ENCODE measurements at regions not wholly inside any gene's neighbourhood (a gene's known extent, or its start where the extent isn't known, plus 50 kb on each side); places are given as distances from the start of the nearest gene placed in this dataset.

- TF ChIP-seq TAF1 (IDR thresholded peaks at IDR 0.05; ENCODE audit: borderline replicate concordance, insufficient read depth, low read length) (no peak), FOXP2 (optimal IDR thresholded peaks at IDR 0.05; ENCODE audit: borderline replicate concordance, extremely low read depth, extremely low read length, insufficient read depth) (no peak), REST (IDR thresholded peaks at IDR 0.05; ENCODE audit: insufficient read depth in 1 of 2, low read depth in 2 of 2, low read length in 2 of 2) (no peak), SIN3A (IDR thresholded peaks at IDR 0.05; ENCODE audit: borderline replicate concordance, insufficient read depth, low read length) (no peak), POLR2AphosphoS5 (IDR thresholded peaks at IDR 0.05; ENCODE audit: low read depth, low read length) (no peak)
These were observed 83.4 kb downstream of the MATN1 start for GRCh38 chr1:30639881-30640452.

GRCh38 chr1:30638811-30639210 lies 84.6 kb downstream of the MATN1 start:
- TF ChIP-seq SIN3A (IDR thresholded peaks at IDR 0.05; ENCODE audit: borderline replicate concordance, insufficient read depth, low read length) (no peak), TAF1 (IDR thresholded peaks at IDR 0.05; ENCODE audit: borderline replicate concordance, insufficient read depth, low read length) (no peak), REST (IDR thresholded peaks at IDR 0.05; ENCODE audit: insufficient read depth in 1 of 2, low read depth in 2 of 2, low read length in 2 of 2) (no peak), POLR2AphosphoS5 (IDR thresholded peaks at IDR 0.05; ENCODE audit: low read depth, low read length) (no peak), FOXP2 (optimal IDR thresholded peaks at IDR 0.05; ENCODE audit: borderline replicate concordance, extremely low read depth, extremely low read length, insufficient read depth) (no peak)

- TF ChIP-seq FOXP2 (optimal IDR thresholded peaks at IDR 0.05; ENCODE audit: borderline replicate concordance, extremely low read depth, extremely low read length, insufficient read depth) (no peak), TAF1 (IDR thresholded peaks at IDR 0.05; ENCODE audit: borderline replicate concordance, insufficient read depth, low read length) (no peak), SIN3A (IDR thresholded peaks at IDR 0.05; ENCODE audit: borderline replicate concordance, insufficient read depth, low read length) (no peak), REST (IDR thresholded peaks at IDR 0.05; ENCODE audit: insufficient read depth in 1 of 2, low read depth in 2 of 2, low read length in 2 of 2) (no peak), POLR2AphosphoS5 (IDR thresholded peaks at IDR 0.05; ENCODE audit: low read depth, low read length) (no peak)
These were observed 85.3 kb downstream of the MATN1 start for GRCh38 chr1:30638086-30638485.

- no peak for TF ChIP-seq POLR2AphosphoS5 (IDR thresholded peaks at IDR 0.05; ENCODE audit: low read depth, low read length)
- TF ChIP-seq TAF1 (IDR thresholded peaks at IDR 0.05; ENCODE audit: borderline replicate concordance, insufficient read depth, low read length): no peak
- TF ChIP-seq REST (IDR thresholded peaks at IDR 0.05; ENCODE audit: insufficient read depth in 1 of 2, low read depth in 2 of 2, low read length in 2 of 2): no peak
- TF ChIP-seq FOXP2 (optimal IDR thresholded peaks at IDR 0.05; ENCODE audit: borderline replicate concordance, extremely low read depth, extremely low read length, insufficient read depth): no peak
- no peak for TF ChIP-seq SIN3A (IDR thresholded peaks at IDR 0.05; ENCODE audit: borderline replicate concordance, insufficient read depth, low read length)
These were observed 86.0 kb downstream of the MATN1 start for GRCh38 chr1:30637183-30637980.

Measured in PFSK-1 (cell line).